ENCODE measurements at regions not wholly inside any gene's neighbourhood (a gene's known extent, or its start where the extent isn't known, plus 50 kb on each side); places are given as distances from the start of the nearest gene placed in this dataset.

DNA sequence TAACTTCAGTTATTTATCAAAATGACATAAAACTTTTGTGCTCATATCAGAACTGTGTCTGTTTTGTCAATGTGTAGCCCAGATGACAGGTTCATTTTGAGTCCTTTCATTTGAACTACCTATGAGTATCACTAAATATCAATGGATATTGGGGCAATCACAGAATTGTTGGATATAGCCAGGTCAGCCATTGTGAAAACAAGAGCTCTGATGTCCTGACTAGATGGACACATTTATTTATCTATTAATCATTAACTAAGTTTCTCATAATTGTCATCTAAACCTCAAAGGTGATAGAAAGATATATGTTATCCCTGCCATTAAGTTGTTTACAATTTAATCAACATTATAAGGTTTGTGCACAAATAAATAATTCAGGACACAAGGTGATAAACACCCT, 638.3 kb upstream of the GRIA3 start:
- ChIA-PET POLR2A (no interaction called here), CTCF (no interaction called here)
- DNase-seq: no peak
- Mint-ChIP-seq H3K4me1 (ENCODE audit: low read depth) (no peaks in the 10 kb centered on the region), H3K27ac (no peak overlapping the region), H3K27me3 (no peaks in the 10 kb centered on the region), H3K36me3 (ENCODE audit: low read depth) (no peaks in the 10 kb centered on the region), H3K9me3 (no peaks in the 10 kb centered on the region), H3K4me3 (no peak overlapping the region)
- intact Hi-C loops (cut with micrococcal nuclease): no loop called here
- TF ChIP-seq, protein P1, sequence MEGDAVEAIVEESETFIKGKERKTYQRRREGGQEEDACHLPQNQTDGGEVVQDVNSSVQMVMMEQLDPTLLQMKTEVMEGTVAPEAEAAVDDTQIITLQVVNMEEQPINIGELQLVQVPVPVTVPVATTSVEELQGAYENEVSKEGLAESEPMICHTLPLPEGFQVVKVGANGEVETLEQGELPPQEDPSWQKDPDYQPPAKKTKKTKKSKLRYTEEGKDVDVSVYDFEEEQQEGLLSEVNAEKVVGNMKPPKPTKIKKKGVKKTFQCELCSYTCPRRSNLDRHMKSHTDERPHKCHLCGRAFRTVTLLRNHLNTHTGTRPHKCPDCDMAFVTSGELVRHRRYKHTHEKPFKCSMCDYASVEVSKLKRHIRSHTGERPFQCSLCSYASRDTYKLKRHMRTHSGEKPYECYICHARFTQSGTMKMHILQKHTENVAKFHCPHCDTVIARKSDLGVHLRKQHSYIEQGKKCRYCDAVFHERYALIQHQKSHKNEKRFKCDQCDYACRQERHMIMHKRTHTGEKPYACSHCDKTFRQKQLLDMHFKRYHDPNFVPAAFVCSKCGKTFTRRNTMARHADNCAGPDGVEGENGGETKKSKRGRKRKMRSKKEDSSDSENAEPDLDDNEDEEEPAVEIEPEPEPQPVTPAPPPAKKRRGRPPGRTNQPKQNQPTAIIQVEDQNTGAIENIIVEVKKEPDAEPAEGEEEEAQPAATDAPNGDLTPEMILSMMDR (IDR thresholded peaks at IDR 0.05): no peak
- ATAC-seq: no peak

DNA sequence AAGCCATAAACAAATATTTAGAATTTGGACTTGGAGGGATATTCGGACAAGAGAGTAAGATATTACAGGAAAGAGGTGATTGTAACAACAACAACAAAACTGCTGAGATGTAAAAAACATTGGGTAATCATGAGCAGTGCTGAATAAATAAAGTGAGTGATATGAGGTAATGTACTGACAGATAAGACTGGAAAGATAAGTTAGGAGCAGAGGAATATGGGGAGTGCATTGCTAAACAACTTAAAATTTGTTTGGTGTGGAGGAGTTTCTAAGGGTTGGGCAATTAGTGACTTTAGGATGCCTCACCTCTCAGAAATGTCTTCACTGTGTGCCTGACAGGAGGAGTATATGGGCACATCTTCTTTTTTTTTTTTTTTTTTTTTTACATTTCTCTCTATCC, 637.8 kb upstream of the GRIA3 start:
- Mint-ChIP-seq H3K27me3 (no peaks in the 10 kb centered on the region), H3K36me3 (ENCODE audit: low read depth) (no peaks in the 10 kb centered on the region), H3K4me1 (ENCODE audit: low read depth) (no peaks in the 10 kb centered on the region), H3K4me3 (no peak overlapping the region), H3K27ac (no peak overlapping the region), H3K9me3 (no peaks in the 10 kb centered on the region)
- ATAC-seq: no peak
- TF ChIP-seq, protein P1 (IDR thresholded peaks at IDR 0.05): no peak
- intact Hi-C loops (cut with micrococcal nuclease): no loop called here
- CTCF ChIA-PET: no interaction called here
- POLR2A ChIA-PET: no interaction called here
- no peak for DNase-seq

DNA sequence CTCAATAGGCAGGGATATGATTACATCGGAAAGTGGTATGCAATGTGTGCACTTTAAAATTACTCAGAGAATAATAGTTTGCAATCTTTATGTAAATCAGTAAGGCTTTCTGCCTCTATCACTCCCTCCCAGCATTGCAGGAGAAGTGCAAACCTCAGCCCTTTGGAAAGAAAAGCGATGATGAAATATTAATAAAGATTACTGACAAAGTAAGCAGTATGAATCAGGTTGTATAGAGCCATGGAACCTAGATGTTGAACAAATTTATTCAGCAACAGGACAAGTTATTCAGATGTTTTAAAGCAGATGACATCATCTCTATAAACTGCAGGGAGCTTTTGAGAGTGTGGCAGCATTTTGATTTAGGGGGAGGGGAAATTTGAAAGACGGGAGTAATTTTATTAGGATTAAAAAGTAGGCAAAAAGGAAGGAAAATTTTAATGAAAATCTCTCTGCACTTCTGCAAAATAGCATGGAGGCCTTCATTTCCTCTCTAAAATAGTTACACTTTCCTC, 631.7 kb upstream of the GRIA3 start:
- no peak overlapping the region for H3K4me3 Mint-ChIP-seq
- H3K27me3 Mint-ChIP-seq: no peaks in the 10 kb centered on the region
- TF ChIP-seq, protein P1 (IDR thresholded peaks at IDR 0.05): no peak
- H3K4me1 Mint-ChIP-seq (ENCODE audit: low read depth): no peaks in the 10 kb centered on the region
- POLR2A ChIA-PET: no interaction called here
- CTCF ChIA-PET: no interaction called here
- H3K27ac Mint-ChIP-seq: no peak overlapping the region
- DNase-seq (no peak), ATAC-seq (no peak)
- no peaks in the 10 kb centered on the region for H3K36me3 Mint-ChIP-seq (ENCODE audit: low read depth)
- intact Hi-C loops (cut with micrococcal nuclease): no loop called here
- peaks cover 2% of the 10 kb centered on the region for H3K9me3 Mint-ChIP-seq

DNA sequence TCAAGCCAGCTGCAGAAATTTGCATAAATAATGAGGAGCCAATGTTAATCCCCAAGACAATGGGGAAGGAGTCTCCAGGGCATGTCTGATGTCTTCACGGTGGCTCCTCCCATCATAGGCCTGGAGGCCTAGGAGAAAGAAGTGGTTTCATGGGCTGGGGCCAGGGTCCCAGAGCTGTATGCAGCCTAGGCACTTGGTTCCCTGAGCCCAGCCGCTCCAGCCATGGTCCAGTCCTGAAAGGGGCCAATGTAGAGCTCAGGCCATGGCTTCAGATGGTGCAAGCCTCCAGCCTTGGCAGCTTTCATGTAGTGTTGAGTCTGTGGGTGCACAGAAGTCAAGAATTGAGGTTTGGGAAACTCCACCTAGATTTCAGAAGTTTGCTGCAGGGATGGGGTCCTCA, 628.2 kb upstream of the GRIA3 start:
- ATAC-seq: no peak
- no peaks in the 10 kb centered on the region for H3K36me3 Mint-ChIP-seq (ENCODE audit: low read depth)
- no peaks in the 10 kb centered on the region for H3K27me3 Mint-ChIP-seq
- no peak overlapping the region for H3K4me3 Mint-ChIP-seq
- TF ChIP-seq, protein P1 (IDR thresholded peaks at IDR 0.05): no peak
- ChIA-PET POLR2A (no interaction called here), CTCF (no interaction called here)
- no peak overlapping the region for H3K27ac Mint-ChIP-seq
- no peaks in the 10 kb centered on the region for H3K4me1 Mint-ChIP-seq (ENCODE audit: low read depth)
- no peak for DNase-seq
- H3K9me3 Mint-ChIP-seq: peaks cover 2% of the 10 kb centered on the region
- intact Hi-C loops (cut with micrococcal nuclease): no loop called here

DNA sequence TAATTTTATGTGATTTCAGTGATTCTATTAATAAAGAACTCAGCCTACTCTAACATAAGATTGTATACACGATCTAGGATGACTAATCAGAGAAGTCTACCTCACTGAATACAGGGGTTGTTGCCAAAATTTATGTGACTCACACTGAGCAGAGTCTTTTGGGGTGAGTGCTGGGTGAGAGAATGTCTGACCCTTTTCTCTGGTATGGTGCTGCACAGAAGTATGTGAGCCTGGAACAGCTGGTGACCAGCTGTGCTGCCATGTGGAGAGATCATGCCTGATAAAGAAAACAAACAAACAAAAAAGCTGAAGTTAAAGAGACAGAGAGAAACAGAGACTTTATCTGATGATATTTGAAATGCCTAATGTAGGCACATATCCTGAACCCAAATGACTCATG, 618.1 kb upstream of the GRIA3 start:
- H3K27ac Mint-ChIP-seq: no peak overlapping the region
- no peak overlapping the region for H3K4me3 Mint-ChIP-seq
- H3K9me3 Mint-ChIP-seq: no peaks in the 10 kb centered on the region
- POLR2A ChIA-PET: no interaction called here
- ATAC-seq: no peak
- no peak for DNase-seq
- TF ChIP-seq, protein P1 (IDR thresholded peaks at IDR 0.05): no peak
- intact Hi-C loops (cut with micrococcal nuclease): no loop called here
- no peaks in the 10 kb centered on the region for H3K4me1 Mint-ChIP-seq (ENCODE audit: low read depth)
- H3K27me3 Mint-ChIP-seq: no peaks in the 10 kb centered on the region
- no peaks in the 10 kb centered on the region for H3K36me3 Mint-ChIP-seq (ENCODE audit: low read depth)
- CTCF ChIA-PET: no interaction called here

All from activated CD8-positive, alpha-beta T cell treated with anti-CD3 and anti-CD28 coated beads for 36 hours (primary cell).